GM18858 (cell line): ENCODE measurements at regions not wholly inside any gene's neighbourhood (a gene's known extent, or its start where the extent isn't known, plus 50 kb on each side); places are given as distances from the start of the nearest gene placed in this dataset.

Source experiments
- ATAC-seq: cut with Tn5 transposase; IDR thresholded peaks from one replicate; pipeline ENCODE4 v1.9.1; 2021; ENCODE audit not compliant: unreplicated experiment

- no peak for ATAC-seq
Measured at GRCh38 chr4:184942444-184943425, 75.6 kb upstream of the HELT start.

GRCh38 chr4:184949020-184949419, 69.3 kb upstream of the HELT start:
- no peak for ATAC-seq

- no peak for ATAC-seq
Measured at GRCh38 chr4:184950117-184950830, 68.0 kb upstream of the HELT start.

GRCh38 chr4:184950926-184951325, 67.4 kb upstream of the HELT start:
- no peak for ATAC-seq

- no peak for ATAC-seq
Measured at GRCh38 chr4:184951668-184952160, 66.6 kb upstream of the HELT start.

GRCh38 chr4:184952522-184952921, 65.8 kb upstream of the HELT start:
- ATAC-seq: no peak

GRCh38 chr4:184953421-184953945, 64.8 kb upstream of the HELT start:
- ATAC-seq: no peak

GRCh38 chr4:184953971-184954370, 64.3 kb upstream of the HELT start:
- no peak for ATAC-seq

- ATAC-seq: no peak
Measured at GRCh38 chr4:184954482-184954881, 63.8 kb upstream of the HELT start.

- ATAC-seq: no peak
Measured at GRCh38 chr4:184955116-184955515, 63.2 kb upstream of the HELT start.

GRCh38 chr4:184955636-184956035, 62.7 kb upstream of the HELT start:
- peak; percentile 71 for ATAC-seq

GRCh38 chr4:184957446-184958115, 60.7 kb upstream of the HELT start:
- ATAC-seq: no peak

GRCh38 chr4:184958127-184958922, 60.0 kb upstream of the HELT start:
- no peak for ATAC-seq

- ATAC-seq: no peak
Measured at GRCh38 chr4:184958923-184959210, 59.4 kb upstream of the HELT start.

GRCh38 chr4:184959309-184959708, 59.0 kb upstream of the HELT start:
- ATAC-seq: no peak

- ATAC-seq: no peak
Measured at GRCh38 chr4:184959786-184960185, 58.5 kb upstream of the HELT start.

GRCh38 chr4:184960505-184960971, 57.8 kb upstream of the HELT start:
- no peak for ATAC-seq

GRCh38 chr4:184961660-184962059, 56.6 kb upstream of the HELT start:
- ATAC-seq: no peak

- no peak for ATAC-seq
Measured at GRCh38 chr4:184962125-184962638, 56.1 kb upstream of the HELT start.
